WTC11 (cell line): ENCODE measurements at regions not wholly inside any gene's neighbourhood (a gene's known extent, or its start where the extent isn't known, plus 50 kb on each side); places are given as distances from the start of the nearest gene placed in this dataset.

Source experiments
- CBFB ChIP-seq: sonication (generic); formaldehyde crosslinking; IDR thresholded peaks from 2 replicates; pipeline ENCODE4 v1.8.1; 2022; ENCODE audit warnings: mild to moderate bottlenecking, low read depth, missing genetic modification reagents
- CREB1 ChIP-seq: sonication (generic); formaldehyde crosslinking; IDR thresholded peaks from 2 replicates; pipeline ENCODE4 v1.8.0; 2023; ENCODE audit warnings: mild to moderate bottlenecking, missing genetic modification reagents
- ESRRA ChIP-seq: sonication (generic); formaldehyde crosslinking; IDR thresholded peaks from 2 replicates; pipeline ENCODE4 v1.8.1; 2022; ENCODE audit warnings: mild to moderate bottlenecking, missing genetic modification reagents, borderline replicate concordance
- JUN ChIP-seq: sonication (generic); formaldehyde crosslinking; IDR thresholded peaks from 2 replicates; pipeline ENCODE4 v1.8.0; 2023; ENCODE audit warnings: mild to moderate bottlenecking, missing genetic modification reagents
- RELA ChIP-seq: sonication (generic); formaldehyde crosslinking; IDR thresholded peaks from 2 replicates; pipeline ENCODE4 v1.8.1; 2022; ENCODE audit warnings: missing genetic modification reagents, mild to moderate bottlenecking, borderline replicate concordance
- ZNF232 ChIP-seq: sonication (generic); formaldehyde crosslinking; IDR thresholded peaks from 2 replicates; pipeline ENCODE4 v1.8.0; 2022; ENCODE audit warnings: mild to moderate bottlenecking, missing genetic modification reagents
- TF ChIP-seq, protein P1 (sequence below): sonication (generic); formaldehyde crosslinking; IDR thresholded peaks from 2 replicates; pipeline ENCODE4 v1.8.0; 2022; ENCODE audit warnings: missing genetic modification reagents
- TF ChIP-seq, protein P2 (sequence below): fragments of 200-600 bp; IDR thresholded peaks from 2 replicates; pipeline ENCODE4 v1.8.0; 2022; ENCODE audit warnings: antibody characterized with exemption
- TF ChIP-seq, protein P3 (sequence below): sonication (generic); formaldehyde crosslinking; IDR thresholded peaks from 2 replicates; pipeline ENCODE4 v1.8.1; 2022; ENCODE audit warnings: missing genetic modification reagents, borderline replicate concordance
- TF ChIP-seq, protein P4 (sequence below): sonication (generic); formaldehyde crosslinking; IDR thresholded peaks from 2 replicates; pipeline ENCODE4 v1.8.0; 2022; ENCODE audit warnings: mild to moderate bottlenecking, missing genetic modification reagents

DNA sequence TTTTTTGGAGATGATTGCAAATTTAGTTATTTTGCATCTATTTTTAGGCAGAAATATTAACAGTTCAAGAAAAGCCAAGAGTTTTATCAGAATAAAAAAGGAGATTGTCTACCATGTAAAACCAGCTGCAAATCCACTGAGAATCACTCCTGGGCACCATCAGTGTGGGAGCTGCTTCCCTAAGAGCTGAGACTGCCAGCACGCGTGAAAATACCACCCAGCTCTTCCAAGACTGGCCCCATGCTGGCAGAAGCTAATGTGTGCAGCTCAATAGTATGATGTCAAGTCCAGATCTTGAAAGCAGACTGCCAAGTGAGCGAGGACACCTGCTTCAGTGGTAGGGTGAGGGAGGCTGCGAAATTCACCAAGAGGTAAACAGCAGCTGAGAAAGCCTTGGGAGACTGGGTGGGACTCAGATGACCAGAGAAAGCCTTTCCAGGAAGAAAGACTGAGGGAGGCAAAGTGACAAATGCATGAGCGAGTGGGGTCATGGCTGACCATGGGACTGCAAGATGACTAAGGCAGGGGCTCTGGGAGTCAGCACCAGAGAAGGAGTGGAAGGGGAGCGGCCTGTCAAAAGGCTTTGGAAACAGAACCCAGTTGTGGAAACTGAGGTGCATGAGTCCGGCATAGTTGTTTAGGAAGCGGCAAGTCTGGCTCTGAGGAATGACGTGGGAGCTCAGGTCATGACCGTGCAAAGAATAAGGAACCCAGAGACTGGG, 200.9 kb downstream of the GADD45G start:
- TF ChIP-seq CREB1 (CRISPR knock-in tag) (no peak), CBFB (CRISPR knock-in tag) (no peak), RELA (CRISPR knock-in tag) (no peak), JUN (no peak), ZNF232 (CRISPR knock-in tag) (no peak), ESRRA (CRISPR knock-in tag) (no peak)
- TF ChIP-seq, protein P1, sequence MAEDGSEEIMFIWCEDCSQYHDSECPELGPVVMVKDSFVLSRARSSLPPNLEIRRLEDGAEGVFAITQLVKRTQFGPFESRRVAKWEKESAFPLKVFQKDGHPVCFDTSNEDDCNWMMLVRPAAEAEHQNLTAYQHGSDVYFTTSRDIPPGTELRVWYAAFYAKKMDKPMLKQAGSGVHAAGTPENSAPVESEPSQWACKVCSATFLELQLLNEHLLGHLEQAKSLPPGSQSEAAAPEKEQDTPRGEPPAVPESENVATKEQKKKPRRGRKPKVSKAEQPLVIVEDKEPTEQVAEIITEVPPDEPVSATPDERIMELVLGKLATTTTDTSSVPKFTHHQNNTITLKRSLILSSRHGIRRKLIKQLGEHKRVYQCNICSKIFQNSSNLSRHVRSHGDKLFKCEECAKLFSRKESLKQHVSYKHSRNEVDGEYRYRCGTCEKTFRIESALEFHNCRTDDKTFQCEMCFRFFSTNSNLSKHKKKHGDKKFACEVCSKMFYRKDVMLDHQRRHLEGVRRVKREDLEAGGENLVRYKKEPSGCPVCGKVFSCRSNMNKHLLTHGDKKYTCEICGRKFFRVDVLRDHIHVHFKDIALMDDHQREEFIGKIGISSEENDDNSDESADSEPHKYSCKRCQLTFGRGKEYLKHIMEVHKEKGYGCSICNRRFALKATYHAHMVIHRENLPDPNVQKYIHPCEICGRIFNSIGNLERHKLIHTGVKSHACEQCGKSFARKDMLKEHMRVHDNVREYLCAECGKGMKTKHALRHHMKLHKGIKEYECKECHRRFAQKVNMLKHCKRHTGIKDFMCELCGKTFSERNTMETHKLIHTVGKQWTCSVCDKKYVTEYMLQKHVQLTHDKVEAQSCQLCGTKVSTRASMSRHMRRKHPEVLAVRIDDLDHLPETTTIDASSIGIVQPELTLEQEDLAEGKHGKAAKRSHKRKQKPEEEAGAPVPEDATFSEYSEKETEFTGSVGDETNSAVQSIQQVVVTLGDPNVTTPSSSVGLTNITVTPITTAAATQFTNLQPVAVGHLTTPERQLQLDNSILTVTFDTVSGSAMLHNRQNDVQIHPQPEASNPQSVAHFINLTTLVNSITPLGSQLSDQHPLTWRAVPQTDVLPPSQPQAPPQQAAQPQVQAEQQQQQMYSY (CRISPR knock-in tag), result no peak
- TF ChIP-seq, protein P2, sequence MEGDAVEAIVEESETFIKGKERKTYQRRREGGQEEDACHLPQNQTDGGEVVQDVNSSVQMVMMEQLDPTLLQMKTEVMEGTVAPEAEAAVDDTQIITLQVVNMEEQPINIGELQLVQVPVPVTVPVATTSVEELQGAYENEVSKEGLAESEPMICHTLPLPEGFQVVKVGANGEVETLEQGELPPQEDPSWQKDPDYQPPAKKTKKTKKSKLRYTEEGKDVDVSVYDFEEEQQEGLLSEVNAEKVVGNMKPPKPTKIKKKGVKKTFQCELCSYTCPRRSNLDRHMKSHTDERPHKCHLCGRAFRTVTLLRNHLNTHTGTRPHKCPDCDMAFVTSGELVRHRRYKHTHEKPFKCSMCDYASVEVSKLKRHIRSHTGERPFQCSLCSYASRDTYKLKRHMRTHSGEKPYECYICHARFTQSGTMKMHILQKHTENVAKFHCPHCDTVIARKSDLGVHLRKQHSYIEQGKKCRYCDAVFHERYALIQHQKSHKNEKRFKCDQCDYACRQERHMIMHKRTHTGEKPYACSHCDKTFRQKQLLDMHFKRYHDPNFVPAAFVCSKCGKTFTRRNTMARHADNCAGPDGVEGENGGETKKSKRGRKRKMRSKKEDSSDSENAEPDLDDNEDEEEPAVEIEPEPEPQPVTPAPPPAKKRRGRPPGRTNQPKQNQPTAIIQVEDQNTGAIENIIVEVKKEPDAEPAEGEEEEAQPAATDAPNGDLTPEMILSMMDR, result no peak
- TF ChIP-seq, protein P3, sequence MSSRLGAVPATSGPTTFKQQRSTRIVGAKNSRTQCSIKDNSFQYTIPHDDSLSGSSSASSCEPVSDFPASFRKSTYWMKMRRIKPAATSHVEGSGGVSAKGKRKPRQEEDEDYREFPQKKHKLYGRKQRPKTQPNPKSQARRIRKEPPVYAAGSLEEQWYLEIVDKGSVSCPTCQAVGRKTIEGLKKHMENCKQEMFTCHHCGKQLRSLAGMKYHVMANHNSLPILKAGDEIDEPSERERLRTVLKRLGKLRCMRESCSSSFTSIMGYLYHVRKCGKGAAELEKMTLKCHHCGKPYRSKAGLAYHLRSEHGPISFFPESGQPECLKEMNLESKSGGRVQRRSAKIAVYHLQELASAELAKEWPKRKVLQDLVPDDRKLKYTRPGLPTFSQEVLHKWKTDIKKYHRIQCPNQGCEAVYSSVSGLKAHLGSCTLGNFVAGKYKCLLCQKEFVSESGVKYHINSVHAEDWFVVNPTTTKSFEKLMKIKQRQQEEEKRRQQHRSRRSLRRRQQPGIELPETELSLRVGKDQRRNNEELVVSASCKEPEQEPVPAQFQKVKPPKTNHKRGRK (CRISPR knock-in tag), result no peak
- TF ChIP-seq, protein P4, sequence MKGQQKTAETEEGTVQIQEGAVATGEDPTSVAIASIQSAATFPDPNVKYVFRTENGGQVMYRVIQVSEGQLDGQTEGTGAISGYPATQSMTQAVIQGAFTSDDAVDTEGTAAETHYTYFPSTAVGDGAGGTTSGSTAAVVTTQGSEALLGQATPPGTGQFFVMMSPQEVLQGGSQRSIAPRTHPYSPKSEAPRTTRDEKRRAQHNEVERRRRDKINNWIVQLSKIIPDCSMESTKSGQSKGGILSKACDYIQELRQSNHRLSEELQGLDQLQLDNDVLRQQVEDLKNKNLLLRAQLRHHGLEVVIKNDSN (CRISPR knock-in tag), result no peak
